ENCODE measurements at regions not wholly inside any gene's neighbourhood (a gene's known extent, or its start where the extent isn't known, plus 50 kb on each side); places are given as distances from the start of the nearest gene placed in this dataset.
"Not testable (repeated sequence)": the region's sequence is repeated elsewhere in the genome, so short reads cannot be mapped to it uniquely, and the experiment has no call there.

DNA sequence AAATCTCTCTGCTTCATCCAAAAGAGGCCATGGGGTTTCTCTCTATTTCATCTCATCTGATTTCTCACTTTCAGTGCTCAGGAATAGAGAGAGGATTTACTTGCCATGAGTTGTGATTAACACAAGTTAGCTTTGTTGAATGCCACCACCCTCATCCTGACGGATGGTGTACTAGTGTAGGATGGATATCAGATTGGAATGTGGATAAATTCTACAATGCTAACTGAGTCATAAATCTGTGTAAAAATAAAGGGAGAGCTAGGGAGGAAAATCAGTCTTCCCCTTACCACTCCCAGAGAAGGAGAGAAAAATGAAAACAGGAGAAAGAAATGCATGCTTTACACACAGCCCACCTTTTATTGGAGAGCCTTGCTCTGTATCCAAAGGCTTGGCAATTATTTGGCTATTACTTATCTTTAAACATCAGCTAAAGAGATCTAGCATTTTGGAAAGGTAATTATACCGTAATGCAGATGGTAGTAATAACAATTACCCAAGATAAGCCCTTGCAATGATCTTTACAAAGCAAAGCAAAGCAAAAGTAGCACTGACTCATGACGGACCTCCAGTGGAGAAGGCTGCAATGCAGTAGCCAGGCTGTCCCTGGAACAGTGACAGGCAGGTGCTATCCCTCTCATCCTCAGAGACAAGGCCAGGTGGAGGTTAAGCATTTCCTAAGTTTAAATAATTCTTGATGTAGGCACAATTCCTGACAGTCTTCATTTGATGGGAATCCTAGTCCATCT lies 306.3 kb upstream of the PPARGC1A start:
- Histone ChIP-seq H3K4me3 (ENCODE audit: extremely low read depth, insufficient read depth, low read length, poor library complexity, severe bottlenecking) (no peak overlapping the region), H3K27ac (ENCODE audit: low read depth, low read length, severe bottlenecking) (no peak overlapping the region), H3K36me3 (ENCODE audit: control insufficient read depth, insufficient read depth, low read length) (no peaks in the 10 kb centered on the region), H3K4me1 (ENCODE audit: control insufficient read depth, insufficient read depth, low read length, poor library complexity, severe bottlenecking) (no peaks in the 10 kb centered on the region), H3K9me3 (ENCODE audit: control insufficient read depth, low read length) (no peaks in the 10 kb centered on the region)
- 82 to 86% methylated on average over 1 of the region's 3 CpGs for WGBS, 2 experiments (ENCODE audit: insufficient coverage in 2 of 2)

DNA sequence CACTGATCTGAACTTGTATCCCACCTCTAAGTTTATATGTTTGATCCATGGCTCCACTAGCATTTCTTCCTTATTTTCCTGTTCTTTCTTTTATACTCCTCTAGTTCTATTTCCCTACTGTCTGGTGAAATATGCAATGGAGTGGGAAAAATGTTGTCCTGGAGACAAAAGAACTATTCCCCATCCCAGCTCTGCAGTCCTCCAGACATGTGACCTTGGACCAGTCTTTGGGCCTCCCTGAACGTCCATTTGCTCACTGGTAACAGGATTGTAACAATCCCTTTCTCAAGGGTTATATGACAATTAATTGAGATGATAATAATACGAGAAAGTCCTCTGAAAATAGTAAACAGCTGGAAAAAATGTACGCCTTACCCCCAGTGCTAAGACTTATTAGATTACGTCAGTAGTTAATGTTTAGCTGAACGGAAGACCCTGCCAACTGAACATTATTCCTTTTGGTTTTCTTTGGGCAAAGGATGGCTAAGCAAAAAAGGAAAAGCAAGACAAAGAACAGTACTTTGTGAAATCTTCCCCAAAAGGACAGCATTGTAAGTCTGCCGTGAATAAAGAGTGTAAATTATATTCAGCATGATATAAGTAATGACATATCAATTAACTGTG lies 302.3 kb upstream of the PPARGC1A start:
- no peaks in the 10 kb centered on the region for H3K9me3 ChIP-seq (ENCODE audit: control insufficient read depth, low read length)
- no peak overlapping the region for H3K4me3 ChIP-seq (ENCODE audit: extremely low read depth, insufficient read depth, low read length, poor library complexity, severe bottlenecking)
- WGBS, 2 experiments (ENCODE audit: insufficient coverage in 2 of 2) = 87 to 95% methylated on average over 3 of the region's 6 CpGs
- H3K4me1 ChIP-seq (ENCODE audit: control insufficient read depth, insufficient read depth, low read length, poor library complexity, severe bottlenecking) = no peaks in the 10 kb centered on the region
- H3K36me3 ChIP-seq (ENCODE audit: control insufficient read depth, insufficient read depth, low read length) = no peaks in the 10 kb centered on the region
- no peak overlapping the region for H3K27ac ChIP-seq (ENCODE audit: low read depth, low read length, severe bottlenecking)

DNA sequence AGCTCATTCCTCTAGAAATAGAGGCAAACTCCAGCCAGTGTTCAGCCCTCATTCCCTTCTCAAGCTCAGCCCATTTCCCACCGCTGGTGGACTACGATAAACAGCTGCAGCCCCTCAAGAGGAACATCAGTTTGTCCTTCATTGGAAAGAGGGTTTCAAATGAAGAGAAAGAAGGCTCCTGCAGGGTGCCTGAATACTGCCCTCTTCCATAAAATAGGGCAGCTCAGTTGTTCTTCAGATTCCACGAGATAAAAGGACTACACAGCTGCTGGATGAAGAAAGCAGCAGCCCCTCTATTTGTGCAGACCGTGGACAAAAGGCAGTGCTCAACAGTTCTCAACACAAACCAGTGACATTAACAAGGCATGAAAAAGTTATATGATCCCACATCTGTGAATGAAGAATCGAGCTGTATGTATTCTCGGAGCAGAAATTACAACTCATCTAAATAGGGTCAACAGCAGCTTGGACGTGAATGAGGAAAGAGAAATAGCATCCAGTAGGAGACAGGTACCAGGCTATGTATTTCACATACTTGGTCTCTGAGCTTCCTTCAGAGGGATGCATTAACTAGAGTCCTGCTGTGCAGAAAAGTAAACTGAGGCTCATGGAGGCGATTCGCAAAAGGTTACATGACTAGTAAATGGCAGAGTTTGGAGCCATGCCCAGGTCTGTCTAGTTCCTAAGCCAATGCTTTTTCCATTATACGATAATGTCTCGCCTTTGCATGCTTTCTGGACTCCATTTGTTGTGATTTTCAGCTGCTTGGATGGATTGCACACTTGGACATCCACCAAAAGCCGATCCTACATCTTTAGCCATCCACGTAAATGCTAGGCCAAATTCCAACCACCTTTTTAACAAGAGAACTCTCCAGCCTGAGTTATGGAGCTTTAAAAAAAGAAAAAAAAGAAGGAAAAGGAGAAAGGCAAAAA lies 301.2 kb upstream of the PPARGC1A start:
- no peaks in the 10 kb centered on the region for H3K36me3 ChIP-seq (ENCODE audit: control insufficient read depth, insufficient read depth, low read length)
- no peak overlapping the region for H3K4me3 ChIP-seq (ENCODE audit: extremely low read depth, insufficient read depth, low read length, poor library complexity, severe bottlenecking)
- 85 to 91% methylated on average over 6 to 8 of the region's 13 CpGs for WGBS, 2 experiments (ENCODE audit: insufficient coverage in 2 of 2)
- no peak overlapping the region for H3K27ac ChIP-seq (ENCODE audit: low read depth, low read length, severe bottlenecking)
- no peaks in the 10 kb centered on the region for H3K4me1 ChIP-seq (ENCODE audit: control insufficient read depth, insufficient read depth, low read length, poor library complexity, severe bottlenecking)
- no peaks in the 10 kb centered on the region for H3K9me3 ChIP-seq (ENCODE audit: control insufficient read depth, low read length)

DNA sequence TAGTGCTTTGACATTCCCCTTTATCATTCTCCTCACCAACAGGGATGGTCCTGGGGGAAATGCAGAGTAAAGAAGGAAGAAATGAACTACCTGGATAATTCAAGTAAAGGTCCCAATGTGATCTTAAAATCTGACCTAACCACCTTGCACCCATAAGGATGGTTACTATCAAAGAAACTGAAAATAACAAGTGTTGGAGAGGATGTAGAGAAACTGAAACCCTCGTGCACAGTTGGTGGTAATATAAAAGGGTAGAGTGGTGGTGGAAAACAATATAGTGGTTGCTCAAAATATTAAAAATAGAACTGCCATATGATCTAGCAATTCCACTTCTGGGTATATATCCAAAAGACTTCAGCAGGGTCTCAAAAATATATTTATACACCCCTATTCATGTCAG lies 298.6 kb upstream of the PPARGC1A start:
- no peak overlapping the region for H3K4me3 ChIP-seq (ENCODE audit: extremely low read depth, insufficient read depth, low read length, poor library complexity, severe bottlenecking)
- WGBS, 2 experiments (ENCODE audit: insufficient coverage in 2 of 2) = no CpG with 5 or more reads among the region's 1 CpG
- H3K36me3 ChIP-seq (ENCODE audit: control insufficient read depth, insufficient read depth, low read length) = no peaks in the 10 kb centered on the region
- no peaks in the 10 kb centered on the region for H3K9me3 ChIP-seq (ENCODE audit: control insufficient read depth, low read length)
- H3K27ac ChIP-seq (ENCODE audit: low read depth, low read length, severe bottlenecking) = no peak overlapping the region
- H3K4me1 ChIP-seq (ENCODE audit: control insufficient read depth, insufficient read depth, low read length, poor library complexity, severe bottlenecking) = no peaks in the 10 kb centered on the region

DNA sequence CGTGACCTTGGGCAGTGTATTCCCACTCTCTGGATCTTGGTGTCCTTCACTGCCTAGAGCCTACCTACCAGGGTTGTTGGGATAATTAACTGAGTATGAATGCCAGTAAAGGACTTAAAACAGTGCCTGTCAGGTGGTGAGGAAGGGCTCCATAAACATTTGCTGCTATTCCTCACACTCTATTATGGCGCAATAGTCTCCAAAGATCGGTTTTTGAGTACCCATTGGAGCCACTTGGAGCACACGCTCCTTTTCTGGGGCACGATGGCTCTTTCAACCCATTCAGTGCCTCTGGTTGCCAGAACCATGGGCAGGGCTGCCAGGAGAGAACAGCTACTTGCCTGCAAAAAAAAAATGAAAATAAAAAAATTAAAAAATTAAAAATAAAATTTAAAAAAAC lies 296.6 kb upstream of the PPARGC1A start:
- H3K4me1 ChIP-seq (ENCODE audit: control insufficient read depth, insufficient read depth, low read length, poor library complexity, severe bottlenecking) = no peaks in the 10 kb centered on the region
- H3K36me3 ChIP-seq (ENCODE audit: control insufficient read depth, insufficient read depth, low read length) = no peaks in the 10 kb centered on the region
- H3K27ac ChIP-seq (ENCODE audit: low read depth, low read length, severe bottlenecking) = no peak overlapping the region
- WGBS, 2 experiments (ENCODE audit: insufficient coverage in 2 of 2) = 88 to 92% methylated on average over 1 to 2 of the region's 5 CpGs
- H3K4me3 ChIP-seq (ENCODE audit: extremely low read depth, insufficient read depth, low read length, poor library complexity, severe bottlenecking) = no peak overlapping the region
- H3K9me3 ChIP-seq (ENCODE audit: control insufficient read depth, low read length) = no peaks in the 10 kb centered on the region

GRCh38 chr4:24181005-24181404 lies 291.2 kb upstream of the PPARGC1A start:
- H3K36me3 ChIP-seq (ENCODE audit: control insufficient read depth, insufficient read depth, low read length) = no peaks in the 10 kb centered on the region
- H3K27ac ChIP-seq (ENCODE audit: low read depth, low read length, severe bottlenecking) = no peak overlapping the region
- no peaks in the 10 kb centered on the region for H3K4me1 ChIP-seq (ENCODE audit: control insufficient read depth, insufficient read depth, low read length, poor library complexity, severe bottlenecking)
- H3K9me3 ChIP-seq (ENCODE audit: control insufficient read depth, low read length) = no peaks in the 10 kb centered on the region
- H3K4me3 ChIP-seq (ENCODE audit: extremely low read depth, insufficient read depth, low read length, poor library complexity, severe bottlenecking) = no peak overlapping the region
- no CpG with 5 or more reads among the region's 2 CpGs for WGBS, 2 experiments (ENCODE audit: insufficient coverage in 2 of 2)

- Histone ChIP-seq H3K36me3 (ENCODE audit: control insufficient read depth, insufficient read depth, low read length) (no peaks in the 10 kb centered on the region), H3K4me3 (ENCODE audit: extremely low read depth, insufficient read depth, low read length, poor library complexity, severe bottlenecking) (no peak overlapping the region), H3K9me3 (ENCODE audit: control insufficient read depth, low read length) (no peaks in the 10 kb centered on the region), H3K27ac (ENCODE audit: low read depth, low read length, severe bottlenecking) (no peak overlapping the region), H3K4me1 (ENCODE audit: control insufficient read depth, insufficient read depth, low read length, poor library complexity, severe bottlenecking) (no peaks in the 10 kb centered on the region)
These were observed 290.7 kb upstream of the PPARGC1A start for GRCh38 chr4:24180586-24180985.

GRCh38 chr4:24179201-24179840 lies 289.5 kb upstream of the PPARGC1A start:
- Histone ChIP-seq H3K27ac (ENCODE audit: low read depth, low read length, severe bottlenecking) (no peak overlapping the region), H3K4me3 (ENCODE audit: extremely low read depth, insufficient read depth, low read length, poor library complexity, severe bottlenecking) (no peak overlapping the region), H3K36me3 (ENCODE audit: control insufficient read depth, insufficient read depth, low read length) (no peaks in the 10 kb centered on the region), H3K9me3 (ENCODE audit: control insufficient read depth, low read length) (no peaks in the 10 kb centered on the region), H3K4me1 (ENCODE audit: control insufficient read depth, insufficient read depth, low read length, poor library complexity, severe bottlenecking) (no peaks in the 10 kb centered on the region)
- WGBS, 2 experiments (ENCODE audit: insufficient coverage in 2 of 2) = 88 to 89% methylated on average over 2 to 3 of the region's 4 CpGs

- not testable (repeated sequence) for H3K4me3 ChIP-seq (ENCODE audit: extremely low read depth, insufficient read depth, low read length, poor library complexity, severe bottlenecking); H3K4me1 ChIP-seq (ENCODE audit: control insufficient read depth, insufficient read depth, low read length, poor library complexity, severe bottlenecking); H3K36me3 ChIP-seq (ENCODE audit: control insufficient read depth, insufficient read depth, low read length); H3K9me3 ChIP-seq (ENCODE audit: control insufficient read depth, low read length); H3K27ac ChIP-seq (ENCODE audit: low read depth, low read length, severe bottlenecking)
- WGBS, 2 experiments (ENCODE audit: insufficient coverage in 2 of 2) = no CpG with 5 or more reads among the region's 2 CpGs
These were observed 287.6 kb upstream of the PPARGC1A start for GRCh38 chr4:24177443-24177842.

DNA sequence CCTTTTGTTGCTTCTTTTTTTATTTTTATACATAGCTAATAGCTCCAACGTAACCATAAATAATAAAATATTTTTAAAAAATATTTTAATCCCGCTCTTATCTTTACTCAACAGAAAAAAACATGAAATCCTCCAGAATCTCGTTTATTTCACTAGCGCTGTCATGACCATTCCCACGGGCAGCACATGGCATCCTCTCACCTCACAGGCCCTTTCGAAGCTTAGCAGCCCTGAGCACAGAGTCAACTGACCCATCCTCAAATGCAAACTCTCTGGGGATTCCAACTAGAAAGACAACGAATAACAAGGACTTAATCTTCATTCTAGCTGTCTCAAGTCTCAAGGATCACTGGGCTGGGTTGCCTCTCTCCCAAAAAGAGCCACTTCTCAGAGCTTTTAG lies 285.9 kb upstream of the PPARGC1A start:
- H3K36me3 ChIP-seq (ENCODE audit: control insufficient read depth, insufficient read depth, low read length) = no peaks in the 10 kb centered on the region
- WGBS, 2 experiments (ENCODE audit: insufficient coverage in 2 of 2) = 76 to 92% methylated on average over 3 to 6 of the region's 7 CpGs
- no peak overlapping the region for H3K4me3 ChIP-seq (ENCODE audit: extremely low read depth, insufficient read depth, low read length, poor library complexity, severe bottlenecking)
- H3K9me3 ChIP-seq (ENCODE audit: control insufficient read depth, low read length) = no peaks in the 10 kb centered on the region
- no peak overlapping the region for H3K27ac ChIP-seq (ENCODE audit: low read depth, low read length, severe bottlenecking)
- H3K4me1 ChIP-seq (ENCODE audit: control insufficient read depth, insufficient read depth, low read length, poor library complexity, severe bottlenecking) = no peaks in the 10 kb centered on the region

All from mesodermal cell (in vitro differentiated cells).